Adrenal gland (tissue), 5 donors: ENCODE measurements at regions not wholly inside any gene's neighbourhood (a gene's known extent, or its start where the extent isn't known, plus 50 kb on each side); places are given as distances from the start of the nearest gene placed in this dataset.

Source experiments
- CTCF ChIP-seq, 6 experiments: fragments of 450-650 bp in 4 of 6; fragments of 200-600 bp in 2 of 6; sonication (generic) in 1 of 6; IDR thresholded peaks; 1 replicate in 5 of 6; 2 replicates in 1 of 6; pipeline versions ENCODE4 v1.5.1 to v1.8.0; 2016 to 2021; ENCODE audit warnings: antibody characterized with exemption in 6 of 6, mild to moderate bottlenecking in 2 of 6, moderate library complexity in 1 of 6
- POLR2A ChIP-seq, 2 donors: fragments of 450-650 bp; IDR thresholded peaks; one replicate each; pipeline ENCODE4 v1.6.1; 2017; ENCODE audit warnings: antibody characterized with exemption in 2 of 2, mild to moderate bottlenecking in 2 of 2, moderate library complexity in 1 of 2
- donor health status: DM: no; HTN: no; CAD: no.

GRCh38 chr1:112767646-112768045 lies 52.5 kb upstream of the PPM1J start:
- no peak for TF ChIP-seq CTCF (IDR thresholded peaks at IDR 0.05)
- no peak for TF ChIP-seq POLR2A (IDR thresholded peaks at IDR 0.05)
